LNCAP (cell line): ENCODE measurements at regions not wholly inside any gene's neighbourhood (a gene's known extent, or its start where the extent isn't known, plus 50 kb on each side); places are given as distances from the start of the nearest gene placed in this dataset.

ENCODE experiments used
- TF ChIP-seq, protein P1 (sequence below): fragments of 450-650 bp; IDR thresholded peaks from 2 replicates; pipeline ENCODE4 v1.5.1; 2017; ENCODE audit warnings: mild to moderate bottlenecking

- TF ChIP-seq, protein P1, sequence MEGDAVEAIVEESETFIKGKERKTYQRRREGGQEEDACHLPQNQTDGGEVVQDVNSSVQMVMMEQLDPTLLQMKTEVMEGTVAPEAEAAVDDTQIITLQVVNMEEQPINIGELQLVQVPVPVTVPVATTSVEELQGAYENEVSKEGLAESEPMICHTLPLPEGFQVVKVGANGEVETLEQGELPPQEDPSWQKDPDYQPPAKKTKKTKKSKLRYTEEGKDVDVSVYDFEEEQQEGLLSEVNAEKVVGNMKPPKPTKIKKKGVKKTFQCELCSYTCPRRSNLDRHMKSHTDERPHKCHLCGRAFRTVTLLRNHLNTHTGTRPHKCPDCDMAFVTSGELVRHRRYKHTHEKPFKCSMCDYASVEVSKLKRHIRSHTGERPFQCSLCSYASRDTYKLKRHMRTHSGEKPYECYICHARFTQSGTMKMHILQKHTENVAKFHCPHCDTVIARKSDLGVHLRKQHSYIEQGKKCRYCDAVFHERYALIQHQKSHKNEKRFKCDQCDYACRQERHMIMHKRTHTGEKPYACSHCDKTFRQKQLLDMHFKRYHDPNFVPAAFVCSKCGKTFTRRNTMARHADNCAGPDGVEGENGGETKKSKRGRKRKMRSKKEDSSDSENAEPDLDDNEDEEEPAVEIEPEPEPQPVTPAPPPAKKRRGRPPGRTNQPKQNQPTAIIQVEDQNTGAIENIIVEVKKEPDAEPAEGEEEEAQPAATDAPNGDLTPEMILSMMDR = no peak
These were observed 1054.6 kb downstream of the PLA2G4A start for GRCh38 chr1:187883356-187883755.

DNA sequence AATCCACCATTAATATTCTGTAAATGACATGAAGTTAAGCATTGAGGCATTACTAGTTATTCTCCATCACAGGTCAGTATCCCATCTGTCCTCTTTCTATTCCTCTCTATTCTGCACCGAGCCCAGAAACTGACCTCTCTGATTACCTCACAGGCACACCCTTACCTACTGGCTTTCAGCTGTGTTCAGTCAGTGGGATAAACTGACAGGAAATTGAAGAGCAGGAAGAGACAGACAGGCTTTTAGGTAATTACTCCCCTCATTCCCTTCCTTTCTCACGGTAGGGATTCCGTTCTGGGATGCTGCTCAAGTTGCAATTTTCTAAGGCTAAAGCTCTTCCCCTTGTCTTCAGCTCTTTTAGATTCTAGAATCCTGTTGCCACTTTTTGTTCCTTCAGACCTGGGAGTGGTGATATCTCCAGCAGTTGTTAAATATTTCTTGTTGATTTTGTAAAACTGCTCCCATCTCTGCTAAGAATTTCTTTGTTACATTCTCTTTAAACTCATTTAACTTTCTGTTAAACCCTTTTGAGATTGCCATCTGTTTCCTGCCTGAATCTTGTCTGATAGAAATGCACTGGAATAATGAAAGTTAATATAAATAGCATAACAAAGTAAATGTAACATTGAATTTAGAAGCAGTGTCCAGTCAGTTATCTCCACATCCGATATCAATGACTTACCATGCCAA lies 1063.4 kb downstream of the PLA2G4A start:
- TF ChIP-seq, protein P1 = no peak

DNA sequence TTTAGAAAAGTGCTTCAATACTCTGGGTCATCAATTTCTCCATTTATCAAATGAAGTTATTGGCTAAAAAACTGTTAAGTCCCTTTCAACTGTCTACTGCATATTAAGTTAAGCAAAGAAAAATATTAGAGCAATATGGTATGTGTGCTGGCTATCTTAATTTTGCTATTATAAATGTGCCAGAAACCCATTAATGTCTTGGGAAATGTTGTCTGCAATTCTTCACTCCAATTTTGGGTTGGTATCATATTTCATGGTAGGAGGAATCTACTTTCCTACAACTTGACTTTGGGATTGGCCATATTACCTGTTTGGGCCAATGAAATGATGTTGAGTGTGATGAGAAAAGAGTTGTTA lies 1063.9 kb downstream of the PLA2G4A start:
- TF ChIP-seq, protein P1 = no peak

GRCh38 chr1:187893471-187893870 lies 1064.7 kb downstream of the PLA2G4A start:
- TF ChIP-seq, protein P1 = no peak

DNA sequence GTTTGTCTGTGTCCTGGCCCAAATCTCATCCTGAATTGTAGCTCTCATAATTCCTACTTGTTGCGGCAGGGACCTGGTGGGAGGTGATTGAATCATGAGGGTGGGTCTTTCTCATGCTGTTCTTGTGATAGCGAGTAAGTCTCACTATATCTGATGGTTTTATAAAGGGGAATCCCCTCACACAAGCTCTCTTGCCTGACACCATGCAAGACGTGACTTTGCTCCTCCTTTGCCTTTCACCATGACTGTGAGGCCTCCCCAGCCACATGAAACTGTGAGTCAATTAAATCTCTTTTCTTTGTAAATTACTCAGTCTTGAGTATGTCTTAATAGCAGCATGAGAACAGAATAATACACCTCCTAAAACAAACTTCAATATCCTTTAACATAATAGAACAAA lies 1065.6 kb downstream of the PLA2G4A start:
- TF ChIP-seq, protein P1 = no peak

GRCh38 chr1:187903223-187903622 lies 1074.5 kb downstream of the PLA2G4A start:
- TF ChIP-seq, protein P1 = no peak

DNA sequence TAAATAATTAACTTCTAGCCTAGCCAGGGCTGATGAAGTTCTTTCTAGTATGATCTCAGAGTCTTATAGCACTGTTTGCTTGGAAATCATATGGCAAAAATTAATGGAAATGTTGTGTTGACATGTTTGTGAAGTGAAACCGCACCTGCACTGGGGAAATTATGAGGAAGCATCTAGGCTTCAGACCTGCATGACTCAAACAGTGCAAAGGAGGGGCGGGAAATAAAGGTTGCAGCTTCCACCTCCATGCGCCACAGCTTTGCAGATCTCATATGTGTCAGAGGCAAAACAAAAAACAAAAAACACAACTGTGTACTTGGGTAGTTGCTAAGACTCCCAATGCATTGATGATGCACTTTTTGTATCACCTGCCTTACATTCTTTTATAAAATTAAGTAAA lies 1080.6 kb downstream of the PLA2G4A start:
- TF ChIP-seq, protein P1 = no peak

- TF ChIP-seq, protein P1 = no peak
These were observed 1083.1 kb downstream of the PLA2G4A start for GRCh38 chr1:187911820-187912219.
